Stimulated activated CD4-positive, alpha-beta T cell treated with anti-CD3 and anti-CD28 coated beads, TNF-alpha, amount 100 ng/mL, for 1 hour (primary cell): ENCODE measurements at regions not wholly inside any gene's neighbourhood (a gene's known extent, or its start where the extent isn't known, plus 50 kb on each side); places are given as distances from the start of the nearest gene placed in this dataset.
"Not testable (repeated sequence)": the region's sequence is repeated elsewhere in the genome, so short reads cannot be mapped to it uniquely, and the experiment has no call there.

Experiments used
- DNase-seq, 3 donors: peaks; one replicate each; pipeline ENCODE4 v3.0.0-alpha.2; 2020; ENCODE audit warnings: low read depth in 3 of 3, low spot score in 1 of 3

DNA sequence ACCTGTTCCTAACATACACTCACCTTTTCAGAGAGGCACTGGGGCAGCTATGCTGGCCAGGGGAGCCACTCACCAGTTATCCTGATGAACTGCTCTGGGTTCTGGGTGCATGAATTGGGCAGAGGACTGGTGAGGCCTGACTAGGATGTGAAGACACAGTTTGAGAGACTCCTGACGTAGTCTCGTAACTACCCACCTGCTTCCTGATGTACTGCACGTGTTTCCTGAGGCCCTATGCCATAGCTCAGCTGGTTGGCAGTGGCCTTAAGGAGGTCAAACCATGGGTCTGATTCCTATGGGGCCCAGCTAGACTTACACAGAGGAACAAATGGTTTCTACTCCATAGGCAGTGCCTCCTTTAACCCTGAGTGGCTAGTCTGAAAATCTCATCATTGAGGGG, 351.7 kb upstream of the FRG2C start:
- DNase-seq, result not testable (repeated sequence)

DNA sequence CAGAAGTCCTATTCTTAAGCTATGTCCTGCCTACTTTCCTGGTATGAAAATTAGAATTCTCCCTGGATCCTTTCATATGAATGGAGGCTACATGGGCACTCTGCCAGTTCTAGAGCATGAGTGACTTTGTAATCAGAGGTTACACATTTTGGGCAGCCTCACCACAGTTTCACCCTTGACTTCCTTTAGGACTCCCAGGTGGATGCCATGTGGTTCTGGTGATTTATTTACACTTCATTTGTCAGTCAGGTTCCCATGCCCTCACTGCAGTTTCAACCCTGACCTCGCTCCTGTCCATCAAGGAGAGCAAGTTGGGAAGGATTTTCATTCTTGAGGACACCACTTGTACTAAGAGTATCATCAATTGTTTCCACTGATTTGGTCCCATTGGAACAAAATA, 344.4 kb upstream of the FRG2C start:
- DNase-seq, result not testable (repeated sequence)

DNA sequence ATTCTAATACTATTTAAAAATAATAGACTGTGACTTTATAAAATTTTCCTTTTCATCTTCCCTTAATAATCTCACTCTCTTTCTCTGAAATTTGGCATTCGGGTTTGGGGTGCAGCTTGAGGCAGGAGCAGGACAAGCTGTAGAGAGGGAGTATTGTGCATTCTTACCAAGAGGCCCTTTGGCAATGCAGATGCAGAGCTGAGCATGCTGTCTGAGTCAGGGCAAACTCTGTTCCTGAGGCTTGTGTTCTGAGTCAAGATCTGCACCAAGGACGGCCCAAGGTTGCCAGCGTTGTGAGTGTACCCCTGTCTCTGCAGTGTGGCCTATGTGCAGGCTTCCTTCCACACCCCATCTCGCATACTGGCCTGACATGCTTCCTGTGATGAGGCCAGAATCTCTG, 343.8 kb upstream of the FRG2C start:
- DNase-seq, result no peak

DNA sequence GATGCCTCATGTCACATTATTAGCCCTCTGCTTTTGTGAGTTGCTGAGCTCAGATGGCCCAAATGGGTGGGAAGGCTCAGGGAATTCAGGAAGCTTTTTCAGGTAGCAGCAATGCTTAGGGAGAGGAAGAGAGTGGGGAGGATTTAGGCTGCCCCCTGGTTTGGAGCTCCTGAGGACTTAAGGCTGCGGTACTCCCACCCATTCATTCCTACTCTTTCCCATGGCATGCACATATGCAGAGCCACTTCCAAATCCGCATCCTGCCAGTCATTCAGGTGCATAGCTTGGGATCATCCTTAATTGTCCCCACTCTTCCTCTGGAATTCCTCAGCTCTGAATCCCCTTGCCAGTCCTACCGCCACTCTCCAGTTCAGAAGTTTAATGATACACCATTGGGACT, 343.1 kb upstream of the FRG2C start:
- DNase-seq, result no peak

DNA sequence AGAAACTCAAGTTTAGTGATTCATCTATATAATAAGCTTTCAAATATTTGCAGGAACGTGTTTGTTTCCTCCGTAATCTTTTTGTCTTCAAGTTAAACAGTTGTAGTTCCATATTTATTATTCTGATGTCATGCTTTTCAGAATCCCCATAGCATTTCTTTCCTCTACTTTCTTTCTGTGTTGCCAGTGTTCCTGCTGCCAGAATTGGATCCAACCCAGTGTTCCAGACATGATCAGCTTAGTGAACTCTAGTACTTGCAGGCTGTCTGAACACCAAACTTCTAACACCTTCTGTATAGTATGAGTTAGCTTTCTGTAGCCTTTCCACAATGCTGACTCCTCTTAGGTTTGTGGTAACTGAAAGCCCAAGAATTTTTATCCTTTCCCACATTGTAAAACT, 340.2 kb upstream of the FRG2C start:
- DNase-seq, result not testable (repeated sequence)

DNA sequence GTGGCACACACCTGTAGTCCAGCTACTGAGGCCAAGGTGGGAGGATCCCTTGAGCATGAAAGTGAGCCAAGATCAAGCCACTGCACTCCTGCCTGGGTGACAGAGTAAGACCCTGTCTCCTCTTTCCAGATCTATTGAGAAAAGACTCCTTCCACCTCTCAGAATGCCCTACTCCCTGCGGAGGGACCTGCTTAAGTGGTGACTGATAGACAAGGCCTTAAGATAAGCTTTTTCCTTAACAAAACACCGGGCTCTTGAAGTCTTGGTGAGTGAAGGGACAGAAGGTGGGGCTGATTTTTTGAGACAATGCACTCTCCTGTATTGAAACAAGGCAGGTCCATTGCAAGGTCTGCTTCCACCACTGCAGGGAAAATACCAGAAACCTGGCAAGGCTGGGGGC, 338.4 kb upstream of the FRG2C start:
- DNase-seq, result no peak

DNA sequence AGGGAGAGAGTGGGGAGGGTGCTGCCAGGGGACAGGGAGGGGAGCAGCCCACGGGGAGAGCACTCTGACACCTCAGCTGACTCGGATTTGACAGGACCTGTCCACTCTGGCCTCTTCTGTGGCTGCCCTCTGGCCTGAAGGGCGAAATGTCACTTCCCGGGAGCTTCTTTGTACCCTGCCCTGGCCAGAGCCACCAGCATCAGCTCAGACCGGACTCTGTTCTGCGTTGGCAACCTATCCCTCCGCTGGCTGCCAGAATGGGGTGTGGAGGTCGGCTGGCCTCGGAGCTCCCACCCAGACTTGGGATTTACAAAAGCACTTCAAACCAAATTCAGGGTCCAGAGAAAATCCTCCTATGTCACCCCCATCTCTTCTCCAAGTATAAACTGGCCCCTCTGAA, 336.7 kb upstream of the FRG2C start:
- DNase-seq, result no peak

DNA sequence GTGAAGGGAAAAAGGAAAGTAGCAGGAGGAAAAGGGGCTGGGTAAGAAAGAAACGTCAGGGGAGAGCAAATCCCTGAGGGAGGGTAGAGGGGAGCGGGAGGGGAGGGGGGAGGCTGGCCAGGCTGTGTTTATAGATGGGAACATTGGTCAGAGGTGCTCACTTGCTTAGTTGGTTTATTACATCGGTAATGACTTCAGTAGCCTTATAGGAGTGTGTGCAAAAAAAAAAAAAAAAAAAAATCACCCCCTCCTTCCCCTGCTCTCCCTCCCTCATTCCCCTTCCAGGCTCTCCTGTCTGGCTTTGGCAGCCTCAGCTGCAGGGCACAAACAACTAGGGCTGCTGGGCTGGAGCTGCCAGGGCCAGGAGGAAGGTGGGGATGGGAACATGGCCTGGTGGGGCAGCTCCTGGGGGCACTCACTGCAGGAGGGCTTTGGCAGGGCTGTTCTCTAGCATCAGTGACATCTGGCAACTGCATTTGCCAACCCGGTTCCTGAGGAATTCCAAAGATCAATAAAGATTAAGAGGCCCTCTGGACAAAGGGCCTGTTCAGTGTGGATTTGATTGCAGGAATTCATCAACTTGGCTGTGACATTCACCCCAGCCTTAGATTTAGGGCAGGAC, 334.5 kb upstream of the FRG2C start:
- DNase-seq, result no peak

DNA sequence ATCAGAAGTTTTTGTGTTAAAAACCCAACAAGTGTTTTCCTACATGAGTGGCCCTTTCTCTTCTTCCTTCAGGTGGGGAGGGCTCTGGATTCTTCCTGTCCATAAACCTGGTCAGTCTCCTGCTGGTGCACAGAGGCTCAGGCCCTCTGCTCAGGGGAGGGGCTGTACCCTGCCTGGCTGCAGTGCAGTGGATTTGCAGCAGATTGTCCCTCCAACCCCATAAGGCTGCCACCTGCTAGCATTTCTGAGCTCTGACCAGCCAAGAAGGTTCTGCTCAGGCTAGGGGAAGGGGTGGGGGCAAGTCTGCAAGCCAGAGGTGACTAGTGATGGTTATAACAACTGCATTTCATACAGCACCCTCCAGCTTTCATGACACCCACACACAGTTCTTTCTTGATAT, 333.7 kb upstream of the FRG2C start:
- DNase-seq, result not testable (repeated sequence)

DNA sequence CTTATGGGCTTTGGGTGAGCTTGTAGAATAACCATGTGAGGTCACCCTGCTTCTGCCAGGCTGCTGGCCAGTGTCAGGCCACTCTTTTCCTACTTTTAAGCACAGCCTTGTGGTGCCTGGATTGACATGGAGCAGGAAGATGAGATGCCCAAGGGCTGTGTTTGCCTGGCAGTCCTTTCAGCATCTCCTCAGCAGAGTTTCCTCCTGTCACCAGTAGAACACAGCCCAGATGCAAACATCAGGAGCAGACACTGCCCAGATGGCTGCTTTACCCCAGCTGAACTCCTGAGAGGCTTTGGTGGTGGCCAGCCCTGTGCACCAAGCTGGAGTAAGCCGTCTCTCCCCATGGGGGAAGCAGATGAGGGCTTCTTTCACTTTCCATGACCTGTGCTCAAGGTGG, 332.0 kb upstream of the FRG2C start:
- DNase-seq, result not testable (repeated sequence)

DNA sequence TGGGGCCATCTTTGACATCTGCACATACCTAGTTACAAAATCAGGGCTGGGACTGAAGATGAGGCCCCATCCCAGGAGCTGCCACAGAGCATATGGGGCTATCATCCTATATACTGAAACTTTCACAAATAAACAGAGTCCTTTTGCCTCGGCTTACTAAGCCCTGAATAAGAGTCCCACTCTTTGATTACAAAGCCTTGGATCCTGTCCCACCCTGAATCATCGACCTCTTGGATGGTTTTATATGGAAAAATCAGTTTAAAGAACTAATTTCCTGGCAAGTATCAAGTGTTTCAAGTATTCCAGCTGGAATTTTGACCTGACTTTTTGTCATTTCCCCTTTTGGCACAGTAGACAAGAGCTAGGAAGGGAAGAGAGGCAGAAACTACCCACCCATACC, 331.3 kb upstream of the FRG2C start:
- no peak for DNase-seq

DNA sequence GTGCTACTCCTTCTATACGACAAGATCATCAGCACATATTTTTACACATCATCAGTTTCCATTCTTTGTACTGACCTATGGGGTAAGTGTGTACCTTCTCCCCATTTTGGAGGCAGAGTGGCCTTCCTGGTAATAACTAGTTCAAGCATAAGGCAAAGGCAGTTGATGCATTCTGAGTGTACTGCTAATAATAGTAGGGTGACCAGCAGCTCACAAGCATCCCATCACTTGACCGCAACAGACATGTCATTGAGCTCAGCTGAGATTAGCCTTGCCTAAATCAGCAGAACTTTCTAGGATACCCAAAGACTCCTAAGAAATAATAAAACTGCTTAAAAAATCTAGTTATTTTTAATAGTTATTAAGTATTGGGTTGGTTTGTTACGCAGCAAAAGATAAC, 329.8 kb upstream of the FRG2C start:
- DNase-seq, result no peak

DNA sequence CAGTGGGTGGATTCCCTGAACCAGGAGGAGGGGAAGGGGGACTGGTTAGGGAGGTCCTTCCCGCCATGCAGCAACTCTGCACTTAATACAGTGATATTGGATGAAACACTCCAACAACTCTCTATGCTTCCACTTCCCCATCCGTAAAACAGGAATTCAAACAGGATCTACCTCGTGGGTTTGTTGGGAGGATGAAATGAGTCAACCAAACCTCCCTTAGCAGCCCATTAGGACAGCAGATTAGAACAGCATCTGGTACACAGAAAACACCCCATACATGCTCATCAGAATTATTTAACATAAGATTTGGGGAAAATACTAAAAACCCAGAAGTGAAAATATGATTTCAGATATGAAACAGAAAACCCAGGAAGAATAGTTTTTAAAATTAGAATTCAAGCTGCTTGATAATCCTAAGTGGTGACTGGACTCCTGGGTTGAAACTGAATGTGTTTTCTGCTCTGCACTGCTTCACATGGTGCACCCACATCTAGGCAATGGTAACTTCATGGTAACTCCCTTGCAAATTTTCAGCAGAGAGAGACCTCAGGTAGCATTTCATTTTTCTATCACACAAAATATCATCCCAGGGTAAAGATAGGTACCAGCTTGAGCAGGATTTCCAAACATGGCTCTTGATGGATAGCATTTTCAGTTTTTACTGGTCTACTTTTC, 326.8 kb upstream of the FRG2C start:
- no peak for DNase-seq

DNA sequence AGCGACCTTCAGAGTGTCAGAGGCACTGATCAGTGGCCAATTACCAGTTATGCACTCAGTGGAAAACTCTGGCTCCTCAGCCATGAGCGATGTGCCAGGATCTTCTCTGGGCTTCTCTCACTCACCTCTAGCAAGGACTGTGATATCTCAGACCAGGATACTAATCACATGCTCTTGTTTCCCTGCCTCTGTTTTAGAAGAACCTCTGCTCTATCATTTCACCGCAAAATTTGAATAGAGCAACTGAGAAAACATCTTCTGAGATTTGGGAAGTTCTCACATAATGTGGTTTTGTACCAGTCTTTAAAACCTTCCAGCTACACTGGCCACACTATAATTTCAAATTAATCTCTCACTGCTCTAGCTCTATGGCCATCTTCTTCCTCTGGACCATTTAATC, 325.8 kb upstream of the FRG2C start:
- DNase-seq, result no peak

DNA sequence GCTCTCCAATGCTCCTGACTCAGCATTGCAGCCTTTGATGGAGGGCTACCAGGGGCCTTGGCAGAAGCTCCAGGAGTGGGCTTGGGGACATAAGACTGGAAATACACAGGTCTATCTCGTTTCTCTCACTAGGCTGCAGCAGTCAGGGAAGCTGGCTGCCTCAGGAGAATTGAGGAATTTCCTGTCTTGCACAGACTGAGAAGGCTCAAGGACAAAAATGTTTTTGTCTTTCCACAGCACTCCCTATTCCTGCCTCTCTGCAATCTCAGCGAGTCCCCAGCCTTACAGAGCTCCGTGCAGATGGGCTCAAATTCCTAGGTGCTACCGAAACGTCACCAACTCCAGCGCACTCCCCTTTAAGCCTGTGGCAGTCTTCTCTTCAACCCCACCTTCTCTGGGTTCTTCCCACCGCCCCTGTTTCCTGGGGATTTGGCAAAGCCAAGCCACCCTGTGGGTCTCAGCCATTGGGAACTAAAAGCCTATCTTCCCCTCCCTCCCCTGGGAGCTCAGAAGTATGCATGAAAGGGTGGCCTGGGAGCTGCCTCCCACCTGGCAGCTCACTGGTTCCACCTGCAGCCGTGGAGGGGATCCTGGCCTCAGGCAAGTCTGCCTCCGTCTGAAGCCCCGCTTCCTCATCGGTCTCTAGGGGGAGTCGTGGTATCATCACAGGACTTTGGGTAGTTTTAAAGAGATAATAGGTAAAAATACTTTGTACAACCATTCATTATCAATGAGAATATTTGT, 322.6 kb upstream of the FRG2C start:
- DNase-seq, result no peak

DNA sequence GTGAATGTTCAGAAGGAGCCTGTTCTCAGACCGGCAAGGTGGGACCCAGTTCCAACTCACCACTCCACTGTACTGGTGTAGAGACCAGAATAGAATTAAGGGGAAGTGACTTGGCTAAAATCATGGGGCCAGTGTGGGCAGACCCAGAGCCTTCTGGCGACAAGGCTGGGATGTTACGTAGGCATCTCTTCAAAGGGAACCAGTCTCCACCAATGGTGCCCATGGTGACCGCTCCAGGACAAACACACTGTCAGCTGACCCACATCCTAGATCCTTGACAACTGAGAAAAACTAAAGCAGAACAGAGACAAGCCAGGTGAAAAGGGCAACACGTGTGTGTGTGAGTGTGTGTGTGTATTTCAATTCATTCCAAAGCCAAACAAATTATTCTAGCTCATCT, 321.7 kb upstream of the FRG2C start:
- DNase-seq, result no peak

DNA sequence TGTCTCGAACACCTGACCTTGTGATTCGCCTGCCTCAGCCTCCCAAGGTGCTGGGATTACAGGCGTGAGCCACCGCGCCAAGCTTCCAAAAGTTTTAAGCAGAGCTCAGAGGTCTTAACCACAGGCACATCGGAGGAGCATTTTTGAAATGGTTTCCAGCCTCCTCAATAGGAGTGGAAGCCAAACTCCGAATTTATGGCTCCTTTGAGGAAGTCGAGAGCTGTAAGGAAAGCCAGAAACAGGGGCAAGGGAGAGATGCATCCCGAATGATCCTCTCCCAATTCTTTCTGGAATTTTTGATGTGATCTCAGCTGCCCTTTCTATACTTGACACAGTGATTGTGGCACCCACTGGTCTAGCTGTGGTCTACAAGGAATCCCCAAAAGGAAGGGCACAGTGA, 313.6 kb upstream of the FRG2C start:
- not testable (repeated sequence) for DNase-seq

DNA sequence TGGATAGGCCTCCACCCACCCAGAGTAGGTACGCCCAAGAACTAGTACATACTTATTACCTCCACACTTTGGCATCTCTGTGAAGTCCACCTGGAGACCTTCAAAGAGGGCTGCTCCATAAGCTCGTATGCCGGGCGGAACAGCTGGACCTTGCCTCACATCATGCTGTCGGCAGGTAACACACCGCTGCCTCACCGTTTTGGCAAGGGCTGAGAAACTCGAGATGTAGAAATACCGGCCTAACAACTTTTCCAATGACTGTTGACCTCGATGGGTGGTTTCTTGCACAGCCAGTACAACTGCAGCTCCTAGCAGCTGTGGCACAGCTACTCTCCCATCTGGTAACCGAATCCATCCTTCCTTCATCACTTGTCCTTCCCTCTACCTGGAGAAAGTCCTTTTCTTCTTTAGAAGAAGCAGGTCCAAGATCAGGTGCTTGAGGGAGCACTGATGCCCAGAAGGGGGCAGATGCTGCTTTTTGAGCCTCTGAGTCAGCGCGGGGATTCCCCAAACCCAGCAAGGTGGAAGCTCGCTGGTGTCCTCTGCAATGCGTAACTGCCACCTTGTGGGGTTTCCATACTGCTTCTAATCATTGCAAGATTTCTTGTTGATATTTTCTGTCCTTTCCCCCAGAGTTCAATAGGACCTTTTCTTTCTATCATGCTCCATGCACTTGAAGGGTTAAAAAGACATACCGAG, 301.9 kb upstream of the FRG2C start:
- DNase-seq, result peak in 1 of 3 donors; percentile 2

DNA sequence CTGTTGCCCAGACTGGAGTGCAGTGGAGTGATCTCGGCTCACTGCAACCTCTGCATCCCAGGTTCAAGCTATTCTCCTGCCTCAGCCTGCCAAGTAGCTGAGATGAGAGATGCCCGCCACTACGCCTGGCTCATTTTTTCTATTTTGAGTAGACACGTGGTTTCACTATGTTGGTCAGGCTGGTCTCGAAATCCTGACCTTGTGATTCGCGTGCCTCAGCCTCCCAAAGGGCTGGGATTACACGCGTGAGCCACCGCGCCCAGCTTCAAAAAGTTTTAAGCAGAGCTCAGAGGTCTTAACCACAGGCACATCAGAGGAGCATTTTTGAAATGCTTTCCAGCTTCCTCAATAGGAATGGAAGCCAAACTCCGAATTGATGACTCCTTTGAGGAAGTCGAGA, 291.2 kb upstream of the FRG2C start:
- not testable (repeated sequence) for DNase-seq

DNA sequence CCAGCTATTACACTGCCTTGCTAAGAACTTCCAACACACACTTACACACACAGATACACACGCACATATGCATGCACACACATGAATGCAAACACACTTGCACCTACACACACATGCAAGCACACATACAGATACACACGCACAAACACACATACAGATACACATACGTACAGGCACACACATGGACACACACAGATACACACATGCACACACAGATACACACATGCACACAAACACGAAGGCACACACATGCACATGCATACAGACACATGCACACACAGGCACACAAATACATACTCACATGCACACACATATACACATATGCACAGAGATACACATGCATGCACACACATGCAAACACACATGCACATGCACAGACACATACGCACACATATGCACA, 284.3 kb upstream of the FRG2C start:
- not testable (repeated sequence) for DNase-seq

DNA sequence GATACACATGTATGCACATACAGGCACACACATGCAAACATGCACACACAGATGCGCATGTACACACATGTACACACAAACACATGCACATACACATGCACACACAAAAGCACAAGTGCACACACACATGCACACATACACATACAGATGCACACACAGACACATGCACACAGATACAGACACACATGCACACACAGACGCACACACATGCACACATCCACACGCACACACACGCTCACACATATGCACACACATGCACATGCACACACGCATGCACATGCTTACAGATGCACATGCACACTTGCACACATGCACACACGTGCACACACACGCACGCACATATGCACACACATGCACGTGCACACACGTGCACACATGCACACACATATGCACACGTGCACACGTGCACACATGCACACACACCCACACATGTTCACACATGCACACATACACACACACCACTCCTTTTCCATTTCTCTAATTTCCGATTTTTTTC, 283.8 kb upstream of the FRG2C start:
- DNase-seq, result no peak

DNA sequence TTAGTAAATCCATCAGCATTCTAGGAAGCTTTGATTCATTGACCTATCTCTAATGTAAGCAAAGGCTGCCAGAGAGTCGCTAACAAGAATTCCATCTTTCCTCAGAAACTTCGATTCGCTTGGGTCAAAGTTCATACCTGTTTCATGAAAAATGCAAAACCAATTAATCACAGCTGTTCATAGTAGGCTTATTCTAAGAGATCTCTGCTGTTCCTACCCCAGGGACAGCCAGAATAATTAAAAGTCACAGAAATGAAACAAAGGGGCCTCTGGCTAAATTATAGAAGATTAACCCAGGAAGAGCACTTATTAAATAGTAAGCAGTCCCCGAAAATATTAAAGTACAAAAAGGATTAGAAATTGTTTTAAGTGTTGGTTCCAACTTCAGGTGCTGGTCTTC, 280.1 kb upstream of the FRG2C start:
- DNase-seq, result not testable (repeated sequence)
